ENCODE measurements at regions not wholly inside any gene's neighbourhood (a gene's known extent, or its start where the extent isn't known, plus 50 kb on each side); places are given as distances from the start of the nearest gene placed in this dataset.

- TF ChIP-seq NFKBIZ (CRISPR knock-in tag; IDR thresholded peaks at IDR 0.05) = no peak
- TF ChIP-seq ADNP (CRISPR knock-in tag; IDR thresholded peaks at IDR 0.05) = no peak
- TF ChIP-seq, protein P1, sequence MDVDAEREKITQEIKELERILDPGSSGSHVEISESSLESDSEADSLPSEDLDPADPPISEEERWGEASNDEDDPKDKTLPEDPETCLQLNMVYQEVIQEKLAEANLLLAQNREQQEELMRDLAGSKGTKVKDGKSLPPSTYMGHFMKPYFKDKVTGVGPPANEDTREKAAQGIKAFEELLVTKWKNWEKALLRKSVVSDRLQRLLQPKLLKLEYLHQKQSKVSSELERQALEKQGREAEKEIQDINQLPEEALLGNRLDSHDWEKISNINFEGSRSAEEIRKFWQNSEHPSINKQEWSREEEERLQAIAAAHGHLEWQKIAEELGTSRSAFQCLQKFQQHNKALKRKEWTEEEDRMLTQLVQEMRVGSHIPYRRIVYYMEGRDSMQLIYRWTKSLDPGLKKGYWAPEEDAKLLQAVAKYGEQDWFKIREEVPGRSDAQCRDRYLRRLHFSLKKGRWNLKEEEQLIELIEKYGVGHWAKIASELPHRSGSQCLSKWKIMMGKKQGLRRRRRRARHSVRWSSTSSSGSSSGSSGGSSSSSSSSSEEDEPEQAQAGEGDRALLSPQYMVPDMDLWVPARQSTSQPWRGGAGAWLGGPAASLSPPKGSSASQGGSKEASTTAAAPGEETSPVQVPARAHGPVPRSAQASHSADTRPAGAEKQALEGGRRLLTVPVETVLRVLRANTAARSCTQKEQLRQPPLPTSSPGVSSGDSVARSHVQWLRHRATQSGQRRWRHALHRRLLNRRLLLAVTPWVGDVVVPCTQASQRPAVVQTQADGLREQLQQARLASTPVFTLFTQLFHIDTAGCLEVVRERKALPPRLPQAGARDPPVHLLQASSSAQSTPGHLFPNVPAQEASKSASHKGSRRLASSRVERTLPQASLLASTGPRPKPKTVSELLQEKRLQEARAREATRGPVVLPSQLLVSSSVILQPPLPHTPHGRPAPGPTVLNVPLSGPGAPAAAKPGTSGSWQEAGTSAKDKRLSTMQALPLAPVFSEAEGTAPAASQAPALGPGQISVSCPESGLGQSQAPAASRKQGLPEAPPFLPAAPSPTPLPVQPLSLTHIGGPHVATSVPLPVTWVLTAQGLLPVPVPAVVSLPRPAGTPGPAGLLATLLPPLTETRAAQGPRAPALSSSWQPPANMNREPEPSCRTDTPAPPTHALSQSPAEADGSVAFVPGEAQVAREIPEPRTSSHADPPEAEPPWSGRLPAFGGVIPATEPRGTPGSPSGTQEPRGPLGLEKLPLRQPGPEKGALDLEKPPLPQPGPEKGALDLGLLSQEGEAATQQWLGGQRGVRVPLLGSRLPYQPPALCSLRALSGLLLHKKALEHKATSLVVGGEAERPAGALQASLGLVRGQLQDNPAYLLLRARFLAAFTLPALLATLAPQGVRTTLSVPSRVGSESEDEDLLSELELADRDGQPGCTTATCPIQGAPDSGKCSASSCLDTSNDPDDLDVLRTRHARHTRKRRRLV (CRISPR knock-in tag; IDR thresholded peaks at IDR 0.05) = no peak
- TF ChIP-seq ZNF709 (CRISPR knock-in tag; IDR thresholded peaks at IDR 0.05) = no peak
- TF ChIP-seq ZNF124 (CRISPR knock-in tag; IDR thresholded peaks at IDR 0.05) = no peak
- TF ChIP-seq RBAK (CRISPR knock-in tag; IDR thresholded peaks at IDR 0.05) = no peak
- no peak for TF ChIP-seq POLR2AphosphoS5 (IDR thresholded peaks at IDR 0.05; ENCODE audit: low read depth, low read length)
- no peak for TF ChIP-seq ZNF235 (CRISPR knock-in tag; IDR thresholded peaks at IDR 0.05; ENCODE audit: borderline replicate concordance)
- no peak for TF ChIP-seq HNRNPLL (IDR thresholded peaks at IDR 0.05; ENCODE audit: low read depth, low read length, poor library complexity, severe bottlenecking)
- TF ChIP-seq ZNF441 (CRISPR knock-in tag; IDR thresholded peaks at IDR 0.05; ENCODE audit: borderline replicate concordance) = no peak
- peak; percentile 70; the same call in 1 of the 2 replicates for TF ChIP-seq ESRRA (CRISPR knock-in tag; IDR thresholded peaks at IDR 0.05; ENCODE audit: low read depth)
- TF ChIP-seq GPN1 (CRISPR knock-in tag; IDR thresholded peaks at IDR 0.05; ENCODE audit: borderline replicate concordance) = no peak
- peak; percentile 27; the same call in 1 of the 2 replicates for TF ChIP-seq KMT2B (CRISPR knock-in tag; IDR thresholded peaks at IDR 0.05)
- no peak for TF ChIP-seq SALL2 (CRISPR knock-in tag; IDR thresholded peaks at IDR 0.05)
- TF ChIP-seq CC2D1A (CRISPR knock-in tag; IDR thresholded peaks at IDR 0.05) = no peak
- TF ChIP-seq HMG20B (CRISPR knock-in tag; conservative IDR thresholded peaks at IDR 0.05) = 0 out of 2 replicates have a peak, but pooled peaks have one; percentile 19
- no peak for TF ChIP-seq CHCHD3 (CRISPR knock-in tag; IDR thresholded peaks at IDR 0.05)
- no peak for TF ChIP-seq ZSCAN21 (CRISPR knock-in tag; IDR thresholded peaks at IDR 0.05; ENCODE audit: borderline replicate concordance)
- no peak for TF ChIP-seq POGK (CRISPR knock-in tag; conservative IDR thresholded peaks at IDR 0.05)
- TF ChIP-seq JUND (CRISPR knock-in tag; IDR thresholded peaks at IDR 0.05) = no peak
- TF ChIP-seq HMGXB4 (CRISPR knock-in tag; IDR thresholded peaks at IDR 0.05; ENCODE audit: borderline replicate concordance in 1 of 2, low read depth in 1 of 2) = no peak
- TF ChIP-seq, protein P2, sequence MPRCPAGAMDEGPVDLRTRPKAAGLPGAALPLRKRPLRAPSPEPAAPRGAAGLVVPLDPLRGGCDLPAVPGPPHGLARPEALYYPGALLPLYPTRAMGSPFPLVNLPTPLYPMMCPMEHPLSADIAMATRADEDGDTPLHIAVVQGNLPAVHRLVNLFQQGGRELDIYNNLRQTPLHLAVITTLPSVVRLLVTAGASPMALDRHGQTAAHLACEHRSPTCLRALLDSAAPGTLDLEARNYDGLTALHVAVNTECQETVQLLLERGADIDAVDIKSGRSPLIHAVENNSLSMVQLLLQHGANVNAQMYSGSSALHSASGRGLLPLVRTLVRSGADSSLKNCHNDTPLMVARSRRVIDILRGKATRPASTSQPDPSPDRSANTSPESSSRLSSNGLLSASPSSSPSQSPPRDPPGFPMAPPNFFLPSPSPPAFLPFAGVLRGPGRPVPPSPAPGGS (CRISPR knock-in tag; IDR thresholded peaks at IDR 0.05) = no peak
Measured at GRCh38 chr4:184884883-184885282, 59.1 kb upstream of the ACSL1 start (continued).

Data from HepG2 (cell line).